ENCODE measurements at regions not wholly inside any gene's neighbourhood (a gene's known extent, or its start where the extent isn't known, plus 50 kb on each side); places are given as distances from the start of the nearest gene placed in this dataset.
A peak's percentile ranks its signal among the peaks of the same experiment; 100 is the strongest.

GRCh38 chr12:125373375-125373774 lies 308.1 kb downstream of the AACS start:
- Mint-ChIP-seq H3K36me3 (no peaks in the 10 kb centered on the region), H3K9me3 (peaks cover 0 to 6% (median 0%) of the 10 kb centered on the region in 3 donors), H3K4me3 (no peak overlapping the region), H3K27ac (no peak overlapping the region), H3K27me3 (peaks cover 6% of the 10 kb centered on the region), H3K4me1 (no peaks in the 10 kb centered on the region)

GRCh38 chr12:125376422-125376821 lies 311.2 kb downstream of the AACS start:
- H3K4me3 Mint-ChIP-seq = no peak overlapping the region
- H3K27ac Mint-ChIP-seq = no peak overlapping the region
- H3K36me3 Mint-ChIP-seq = no peaks in the 10 kb centered on the region
- H3K9me3 Mint-ChIP-seq = peaks cover 0 to 7% (median 0%) of the 10 kb centered on the region in 3 donors
- peaks cover 6% of the 10 kb centered on the region for H3K27me3 Mint-ChIP-seq
- H3K4me1 Mint-ChIP-seq = no peaks in the 10 kb centered on the region

- Mint-ChIP-seq H3K4me1 (no peaks in the 10 kb centered on the region), H3K27ac (no peak overlapping the region), H3K9me3 (peaks cover 0 to 5% (median 0%) of the 10 kb centered on the region in 3 donors), H3K27me3 (peaks cover 6% of the 10 kb centered on the region), H3K36me3 (no peaks in the 10 kb centered on the region), H3K4me3 (no peak overlapping the region)
Observed at GRCh38 chr12:125377093-125377492, 311.9 kb downstream of the AACS start.

- no peaks in the 10 kb centered on the region for H3K4me1 Mint-ChIP-seq
- peaks cover 2% of the 10 kb centered on the region for H3K27me3 Mint-ChIP-seq
- H3K9me3 Mint-ChIP-seq = peaks cover 0 to 5% (median 0%) of the 10 kb centered on the region in 3 donors
- H3K4me3 Mint-ChIP-seq = no peak overlapping the region
- H3K27ac Mint-ChIP-seq = peak overlapping the region in 1 of 3 donors; percentile 39
- no peaks in the 10 kb centered on the region for H3K36me3 Mint-ChIP-seq
Observed at GRCh38 chr12:125381373-125381772, 316.1 kb downstream of the AACS start.

- H3K4me1 Mint-ChIP-seq = no peaks in the 10 kb centered on the region
- H3K27me3 Mint-ChIP-seq = peaks cover 4% of the 10 kb centered on the region
- no peaks in the 10 kb centered on the region for H3K36me3 Mint-ChIP-seq
- no peak overlapping the region for H3K27ac Mint-ChIP-seq
- peaks cover 0 to 5% (median 0%) of the 10 kb centered on the region in 3 donors for H3K9me3 Mint-ChIP-seq
- no peak overlapping the region for H3K4me3 Mint-ChIP-seq
Observed at GRCh38 chr12:125382926-125383325, 317.7 kb downstream of the AACS start.

GRCh38 chr12:125386652-125387051 lies 321.4 kb downstream of the AACS start:
- Mint-ChIP-seq H3K36me3 (peaks cover 2% of the 10 kb centered on the region), H3K27me3 (peaks cover 4% of the 10 kb centered on the region), H3K27ac (no peak overlapping the region), H3K9me3 (peaks cover 0 to 7% (median 5%) of the 10 kb centered on the region in 3 donors), H3K4me3 (no peak overlapping the region), H3K4me1 (peaks cover 0 to 1% (median 0%) of the 10 kb centered on the region in 3 donors)

GRCh38 chr12:125387206-125387605 lies 322.0 kb downstream of the AACS start:
- H3K4me1 Mint-ChIP-seq = peaks cover 0 to 1% (median 0%) of the 10 kb centered on the region in 3 donors
- peaks cover 2% of the 10 kb centered on the region for H3K36me3 Mint-ChIP-seq
- peaks cover 4% of the 10 kb centered on the region for H3K27me3 Mint-ChIP-seq
- peaks cover 0 to 7% (median 5%) of the 10 kb centered on the region in 3 donors for H3K9me3 Mint-ChIP-seq
- H3K27ac Mint-ChIP-seq = no peak overlapping the region
- no peak overlapping the region for H3K4me3 Mint-ChIP-seq

GRCh38 chr12:125389061-125389697 lies 323.9 kb downstream of the AACS start:
- H3K27ac Mint-ChIP-seq = no peak overlapping the region
- H3K27me3 Mint-ChIP-seq = peaks cover 6% of the 10 kb centered on the region
- peaks cover 0 to 1% (median 0%) of the 10 kb centered on the region in 3 donors for H3K4me1 Mint-ChIP-seq
- no peak overlapping the region for H3K4me3 Mint-ChIP-seq
- H3K36me3 Mint-ChIP-seq = peaks cover 2% of the 10 kb centered on the region
- H3K9me3 Mint-ChIP-seq = peaks cover 0 to 7% (median 5%) of the 10 kb centered on the region in 3 donors

- peaks cover 2% of the 10 kb centered on the region for H3K36me3 Mint-ChIP-seq
- peaks cover 6 to 15% (median 9%) of the 10 kb centered on the region in 3 donors for H3K9me3 Mint-ChIP-seq
- no peak overlapping the region for H3K4me3 Mint-ChIP-seq
- no peak overlapping the region for H3K27ac Mint-ChIP-seq
- H3K27me3 Mint-ChIP-seq = peaks cover 7% of the 10 kb centered on the region
- H3K4me1 Mint-ChIP-seq = peaks cover 0 to 1% (median 0%) of the 10 kb centered on the region in 3 donors
Observed at GRCh38 chr12:125393569-125393968, 328.3 kb downstream of the AACS start.

- Mint-ChIP-seq H3K36me3 (no peaks in the 10 kb centered on the region), H3K27me3 (peaks cover 7% of the 10 kb centered on the region), H3K4me3 (peak overlapping the region in 1 of 4 donors; percentile 3), H3K4me1 (no peaks in the 10 kb centered on the region), H3K9me3 (peaks cover 6 to 13% (median 6%) of the 10 kb centered on the region in 3 donors), H3K27ac (no peak overlapping the region)
Observed at GRCh38 chr12:125395583-125396215, 330.5 kb downstream of the AACS start.

- Mint-ChIP-seq H3K9me3 (peaks cover 2 to 24% (median 9%) of the 10 kb centered on the region in 3 donors), H3K4me3 (no peak overlapping the region), H3K27me3 (peaks cover 7% of the 10 kb centered on the region), H3K27ac (no peak overlapping the region), H3K4me1 (no peaks in the 10 kb centered on the region), H3K36me3 (no peaks in the 10 kb centered on the region)
Observed at GRCh38 chr12:125399489-125399888, 334.3 kb downstream of the AACS start.

GRCh38 chr12:125402874-125403789 lies 337.9 kb downstream of the AACS start:
- Mint-ChIP-seq H3K27me3 (peaks cover 19% of the 10 kb centered on the region), H3K9me3 (peaks cover 3 to 17% (median 7%) of the 10 kb centered on the region in 3 donors), H3K4me1 (peaks cover 4 to 6% (median 5%) of the 10 kb centered on the region in 3 donors), H3K36me3 (no peaks in the 10 kb centered on the region), H3K4me3 (no peak overlapping the region), H3K27ac (no peak overlapping the region)

- no peak overlapping the region for H3K4me3 Mint-ChIP-seq
- peaks cover 3 to 14% (median 3%) of the 10 kb centered on the region in 3 donors for H3K9me3 Mint-ChIP-seq
- H3K27me3 Mint-ChIP-seq = peaks cover 24% of the 10 kb centered on the region
- peaks cover 4 to 6% (median 5%) of the 10 kb centered on the region in 3 donors for H3K4me1 Mint-ChIP-seq
- H3K36me3 Mint-ChIP-seq = no peaks in the 10 kb centered on the region
- H3K27ac Mint-ChIP-seq = no peak overlapping the region
Observed at GRCh38 chr12:125403843-125404242, 338.6 kb downstream of the AACS start.

- Mint-ChIP-seq H3K27ac (no peak overlapping the region), H3K9me3 (peaks cover 3 to 11% (median 3%) of the 10 kb centered on the region in 3 donors), H3K27me3 (peaks cover 24% of the 10 kb centered on the region), H3K4me1 (peaks cover 4 to 6% (median 5%) of the 10 kb centered on the region in 3 donors), H3K36me3 (no peaks in the 10 kb centered on the region), H3K4me3 (no peak overlapping the region)
Observed at GRCh38 chr12:125406131-125406530, 340.9 kb downstream of the AACS start.

- Mint-ChIP-seq H3K9me3 (peaks cover 5 to 7% (median 6%) of the 10 kb centered on the region in 3 donors), H3K4me1 (peaks cover 4 to 6% (median 5%) of the 10 kb centered on the region in 3 donors), H3K27me3 (peaks cover 21% of the 10 kb centered on the region), H3K4me3 (no peak overlapping the region), H3K36me3 (no peaks in the 10 kb centered on the region), H3K27ac (no peak overlapping the region)
Observed at GRCh38 chr12:125408718-125409117, 343.5 kb downstream of the AACS start.

Data from IgD-negative memory B cell (primary cell).